GM12878 (cell line): ENCODE measurements at regions not wholly inside any gene's neighbourhood (a gene's known extent, or its start where the extent isn't known, plus 50 kb on each side); places are given as distances from the start of the nearest gene placed in this dataset.

ENCODE experiments used
- ATAC-seq: fragments of 200-7000 bp; cut with Tn5 transposase; 3 replicates; pipeline ENCODE4 v1.9.1; 2020; ENCODE audit warnings: mild to moderate bottlenecking, moderate library complexity
- BruUV-seq: library from RNA; stranded (reverse); fragments of 400-500 nt; replicated peaks from 2 replicates; lab custom pipeline; 2021; lab: Mats Ljungman, UMichigan
- CTCF ChIA-PET: fragments of 300-600 bp; sonication (Branson Sonifier 250); formaldehyde crosslinking; extraction: SDS; loops from one replicate; lab custom pipeline; 2021; ENCODE audit warnings: inconsistent platforms; lab: Yijun Ruan, JAX
- POLR2A ChIA-PET: fragments of 350-600 bp; formaldehyde crosslinking; extraction: SDS; loops from one replicate; lab custom pipeline; 2021; ENCODE audit warnings: inconsistent platforms; lab: Charles Lee
- RAD21 ChIA-PET: fragments of 300-600 bp; sonication (Branson Sonifier 250); formaldehyde crosslinking; loops from one replicate; lab custom pipeline; 2023; ENCODE audit warnings: antibody characterized with exemption; ENCODE audit not compliant: unreplicated experiment; lab: Charles Lee
- SMC1A ChIA-PET: fragments of 300-600 bp; sonication (Branson Sonifier 250); formaldehyde crosslinking; loops from one replicate; lab custom pipeline; 2023; ENCODE audit not compliant: unreplicated experiment, uncharacterized antibody; lab: Charles Lee
- DNase-seq: peaks from one replicate; pipeline ENCODE4 v3.0.0-alpha.2; 2011; ENCODE audit warnings: low read depth, low spot score
- FAIRE-seq: peaks from 3 replicates; lab custom pipeline; 2011; peaks lifted over from hg19 to GRCh38; lab: Jason Lieb, UNC
- H2AFZ ChIP-seq: 2 replicates; pipeline ENCODE4 v1.6.0; 2011; ENCODE audit warnings: low read depth, low read length, control low read depth; ENCODE audit not compliant: control insufficient read depth
- H3K27ac ChIP-seq: 2 replicates; pipeline ENCODE4 v1.5.1; 2011; ENCODE audit warnings: control low read depth; ENCODE audit not compliant: control insufficient read depth, insufficient read depth
- H3K27me3 ChIP-seq, 2 experiments: replicated peaks in 1 of 2; 2 replicates each; pipeline versions ENCODE4 v1.6.0 to v1.6.1; 2011; ENCODE audit warnings: low read length in 1 of 2; ENCODE audit not compliant: control insufficient read depth in 2 of 2, insufficient read depth in 2 of 2
- H3K36me3 ChIP-seq, 2 experiments: 2 replicates each; pipeline ENCODE4 v1.5.1; 2011; ENCODE audit warnings: low read length in 1 of 2; ENCODE audit not compliant: control insufficient read depth in 2 of 2, insufficient read depth in 2 of 2
- H3K4me1 ChIP-seq: 2 replicates; pipeline ENCODE4 v1.6.1; 2011; ENCODE audit warnings: mild to moderate bottlenecking, low read length, moderate library complexity, mixed read lengths; ENCODE audit not compliant: control insufficient read depth, insufficient read depth
- H3K4me2 ChIP-seq: 2 replicates; pipeline ENCODE4 v1.6.0; 2011; ENCODE audit warnings: control low read depth; ENCODE audit not compliant: control insufficient read depth, insufficient read depth
- H3K4me3 ChIP-seq: fragments of 200-600 bp; sonication (generic); 2 replicates; pipeline ENCODE4 v1.5.1; 2016
- H3K79me2 ChIP-seq: 2 replicates; pipeline ENCODE4 v1.6.0; 2011; ENCODE audit warnings: low read length; ENCODE audit not compliant: control insufficient read depth, insufficient read depth
- H3K9ac ChIP-seq: 2 replicates; pipeline ENCODE4 v1.8.0; 2011; ENCODE audit warnings: low read length, control low read depth, mixed read lengths; ENCODE audit not compliant: control insufficient read depth, insufficient read depth
- H3K9me3 ChIP-seq: replicated peaks from 3 replicates; pipeline ENCODE4 v1.5.1; 2011; ENCODE audit warnings: mild to moderate bottlenecking, low read length; ENCODE audit not compliant: control insufficient read depth, insufficient read depth
- H4K20me1 ChIP-seq: 2 replicates; pipeline ENCODE4 v1.6.0; 2011; ENCODE audit not compliant: control insufficient read depth, insufficient read depth
- CBX5 ChIP-seq: sonication (generic); IDR thresholded peaks from 2 replicates; pipeline ENCODE4 v1.6.1; 2016; ENCODE audit warnings: low read depth, moderate library complexity, mild to moderate bottlenecking, inconsistent platforms
- CHD2 ChIP-seq: IDR thresholded peaks from 2 replicates; pipeline ENCODE4 v1.6.1; 2011; ENCODE audit warnings: low read depth, low read length, improper control_type of control experiment, borderline replicate concordance
- HDAC6 ChIP-seq: fragments of 200-600 bp; sonication (generic); IDR thresholded peaks from one replicate; pipeline ENCODE4 v1.8.0; 2017; ENCODE audit warnings: antibody characterized with exemption; ENCODE audit not compliant: unreplicated experiment
- MTA2 ChIP-seq: fragments of 450-650 bp; IDR thresholded peaks from 2 replicates; pipeline ENCODE4 v1.6.1; 2016; ENCODE audit warnings: low read depth, mild to moderate bottlenecking, moderate library complexity
- MXI1 ChIP-seq: fragments of 150-350 bp; IDR thresholded peaks from 2 replicates; pipeline ENCODE4 v1.6.1; 2011; ENCODE audit warnings: low read depth, mild to moderate bottlenecking, inconsistent platforms, low read length, improper control_type of control experiment
- NFIC ChIP-seq: IDR thresholded peaks from 2 replicates; pipeline ENCODE4 v1.6.1; 2012; ENCODE audit warnings: low read depth, mild to moderate bottlenecking, inconsistent platforms, low read length, moderate library complexity
- NR2F1 ChIP-seq: fragments of 450-650 bp; conservative IDR thresholded peaks from 2 replicates; pipeline ENCODE4 v1.6.1; 2017; ENCODE audit warnings: mild to moderate bottlenecking
- PBX3 ChIP-seq: IDR thresholded peaks from 2 replicates; pipeline ENCODE4 v1.6.1; 2011; ENCODE audit warnings: mild to moderate bottlenecking, low read depth, low read length, moderate library complexity; ENCODE audit not compliant: insufficient replicate concordance
- PML ChIP-seq: IDR thresholded peaks from 2 replicates; pipeline ENCODE4 v1.6.1; 2012; ENCODE audit warnings: low read length, inconsistent platforms
- RUNX3 ChIP-seq: IDR thresholded peaks from 2 replicates; pipeline ENCODE4 v1.6.1; 2012; ENCODE audit warnings: low read length, inconsistent platforms
- SIX5 ChIP-seq: IDR thresholded peaks from 2 replicates; pipeline ENCODE4 v1.6.1; 2011; ENCODE audit warnings: mild to moderate bottlenecking, low read depth, low read length, moderate library complexity; ENCODE audit not compliant: severe bottlenecking
- SREBF1 ChIP-seq: IDR thresholded peaks from 2 replicates; pipeline ENCODE4 v1.6.1; 2012; ENCODE audit warnings: mild to moderate bottlenecking, low read length
- TBL1XR1 ChIP-seq: IDR thresholded peaks from 2 replicates; pipeline ENCODE4 v1.6.1; 2012; ENCODE audit warnings: low read depth, low read length, improper control_type of control experiment
- ZBTB33 ChIP-seq: fragments of 450-650 bp; IDR thresholded peaks from 2 replicates; pipeline ENCODE4 v1.6.1; 2017; ENCODE audit warnings: mild to moderate bottlenecking
- ZBTB40 ChIP-seq: fragments of 450-650 bp; IDR thresholded peaks from 2 replicates; pipeline ENCODE4 v1.6.1; 2016; ENCODE audit warnings: mild to moderate bottlenecking, moderate library complexity, borderline replicate concordance
- WGBS: methylation state at CpG from one replicate; pipeline ENCODE4 v1.1.6; 2016; ENCODE audit warnings: low lambda C conversion rate; ENCODE audit not compliant: insufficient replicate concordance, insufficient coverage; ENCODE audit errors: missing lambda C conversion rate; 5-methylcytosine and 5-hydroxymethylcytosine counted together
- in situ Hi-C: fragments of 300-500 bp; cut with MboI; formaldehyde crosslinking; loops from 9 replicates; pipeline ENCODE4 v1.14.3; 2018; ENCODE audit warnings: mixed read lengths
- intact Hi-C: fragments of 100-400 bp; cut with micrococcal nuclease; formaldehyde crosslinking; loops from one replicate; pipeline ENCODE4 v1.14.2; 2022; ENCODE audit not compliant: unreplicated experiment

GRCh38 chr12:46664761-46665287 lies 161.0 kb downstream of the SLC38A4 start:
- no peak overlapping the region for H3K27ac ChIP-seq
- intact Hi-C loops (loop anchor here (5.0 kb wide), 6 partner anchors 188 to 593 kb away; partner anchors contain the start of gene SLC38A2), in situ Hi-C loops (loop anchor here (5.0 to 25.0 kb wide), 2 partner anchors 313 to 528 kb away; no protein-coding TSS in a partner anchor)
- no peak overlapping the region for H3K4me2 ChIP-seq
- POLR2A ChIA-PET = no interaction called here
- BruUV-seq = no TSS peak
- no peaks in the 10 kb centered on the region for H4K20me1 ChIP-seq
- H3K4me1 ChIP-seq = peaks cover 7% of the 10 kb centered on the region
- H3K9me3 ChIP-seq = no peaks in the 10 kb centered on the region
- no peak overlapping the region; the same call in 1 of the 2 replicates for H2AFZ ChIP-seq
- no peaks in the 10 kb centered on the region; a peak in 1 of 4 replicates for H3K36me3 ChIP-seq
- H3K27me3 ChIP-seq = no peaks in the 10 kb centered on the region; a peak in 1 of 4 replicates
- RAD21 ChIA-PET = interaction anchor here (1.2 to 1.6 kb wide), 2 partner anchors 272 to 275 kb away, joined by 4 to 5 read pairs; no protein-coding TSS in a partner anchor
- 20% methylated on average over 3 of the region's 3 CpGs for WGBS
- H3K79me2 ChIP-seq = no peaks in the 10 kb centered on the region
- SMC1A ChIA-PET = interaction anchor here (0.8 to 1.8 kb wide), 4 partner anchors 10 to 539 kb away, joined by 3 to 6 read pairs (median 4); no protein-coding TSS in a partner anchor
- no peak overlapping the region for H3K4me3 ChIP-seq
- H3K9ac ChIP-seq = no peak overlapping the region
- FAIRE-seq (no peak), DNase-seq (peak; percentile 7), ATAC-seq (peak; percentile 78)
- CTCF ChIA-PET = interaction anchor here (0.7 to 2.4 kb wide), 5 partner anchors 9 to 540 kb away, joined by 3 to 10 read pairs (median 4); no protein-coding TSS in a partner anchor
- TF ChIP-seq ZBTB40 = peak; percentile 88
- TF ChIP-seq TBL1XR1 = no peak
- TF ChIP-seq MTA2 = no peak
- no peak for TF ChIP-seq ZBTB33
- TF ChIP-seq PML = peak; percentile 42; the same call in 1 of the 2 replicates
- no peak for TF ChIP-seq CHD2
- TF ChIP-seq RUNX3 = peak; percentile 64
- TF ChIP-seq HDAC6 = no peak
- peak; percentile 47 for TF ChIP-seq PBX3
- peak; percentile 23; the same call in 1 of the 2 replicates for TF ChIP-seq CBX5
- TF ChIP-seq SREBF1 = no peak
- peak; percentile 52; the same call in 1 of the 2 replicates for TF ChIP-seq NFIC
- TF ChIP-seq MXI1 = no peak
- TF ChIP-seq NR2F1 = peak; percentile 49; the same call in 1 of the 2 replicates
- peak; percentile 12 for TF ChIP-seq SIX5
